A673 (cell line): ENCODE measurements at regions not wholly inside any gene's neighbourhood (a gene's known extent, or its start where the extent isn't known, plus 50 kb on each side); places are given as distances from the start of the nearest gene placed in this dataset.

Experiments
- EZH2 ChIP-seq: fragments of 200-600 bp; sonication (generic); IDR thresholded peaks from 2 replicates; pipeline ENCODE4 v1.6.1; 2017; ENCODE audit warnings: borderline replicate concordance, low read depth, mild to moderate bottlenecking, mixed read lengths, antibody characterized with exemption, low read length; ENCODE audit not compliant: poor library complexity, severe bottlenecking
- TF ChIP-seq, protein P1 (sequence below): fragments of 300-800, 200-600 bp; sonication (generic); conservative IDR thresholded peaks from 2 replicates; pipeline ENCODE4 v1.5.1; 2017; ENCODE audit warnings: low read depth, mild to moderate bottlenecking, antibody characterized with exemption, low read length, moderate library complexity, mixed read lengths

DNA sequence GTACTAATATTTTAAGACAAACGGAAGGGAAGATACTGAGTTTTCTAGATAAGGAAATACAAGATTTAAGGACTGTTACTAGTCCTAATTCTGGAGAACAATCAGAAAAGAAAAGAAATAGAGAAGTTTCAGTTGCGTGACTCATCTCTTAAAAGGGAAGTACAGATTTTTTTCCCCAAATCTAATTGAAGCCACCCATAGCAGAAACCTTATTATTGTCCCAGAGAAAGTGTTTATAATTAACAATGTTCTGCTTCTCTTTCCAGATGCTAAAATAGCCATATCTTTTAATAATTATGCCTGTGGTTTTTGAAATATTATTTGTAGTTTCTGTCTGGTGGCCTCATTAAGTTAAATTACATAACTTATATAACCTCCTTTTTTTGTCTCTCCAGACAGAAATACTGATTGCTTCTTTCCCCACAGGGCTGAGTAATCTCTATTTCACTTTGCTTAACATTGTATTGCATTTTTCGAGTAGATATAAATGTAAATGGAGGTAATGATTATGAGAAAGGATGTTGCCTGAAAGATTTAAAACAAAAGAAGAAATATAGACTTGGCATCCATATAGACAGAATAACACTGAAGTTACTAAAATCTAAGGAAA lies 240.7 kb upstream of the MBL2 start:
- TF ChIP-seq, protein P1, sequence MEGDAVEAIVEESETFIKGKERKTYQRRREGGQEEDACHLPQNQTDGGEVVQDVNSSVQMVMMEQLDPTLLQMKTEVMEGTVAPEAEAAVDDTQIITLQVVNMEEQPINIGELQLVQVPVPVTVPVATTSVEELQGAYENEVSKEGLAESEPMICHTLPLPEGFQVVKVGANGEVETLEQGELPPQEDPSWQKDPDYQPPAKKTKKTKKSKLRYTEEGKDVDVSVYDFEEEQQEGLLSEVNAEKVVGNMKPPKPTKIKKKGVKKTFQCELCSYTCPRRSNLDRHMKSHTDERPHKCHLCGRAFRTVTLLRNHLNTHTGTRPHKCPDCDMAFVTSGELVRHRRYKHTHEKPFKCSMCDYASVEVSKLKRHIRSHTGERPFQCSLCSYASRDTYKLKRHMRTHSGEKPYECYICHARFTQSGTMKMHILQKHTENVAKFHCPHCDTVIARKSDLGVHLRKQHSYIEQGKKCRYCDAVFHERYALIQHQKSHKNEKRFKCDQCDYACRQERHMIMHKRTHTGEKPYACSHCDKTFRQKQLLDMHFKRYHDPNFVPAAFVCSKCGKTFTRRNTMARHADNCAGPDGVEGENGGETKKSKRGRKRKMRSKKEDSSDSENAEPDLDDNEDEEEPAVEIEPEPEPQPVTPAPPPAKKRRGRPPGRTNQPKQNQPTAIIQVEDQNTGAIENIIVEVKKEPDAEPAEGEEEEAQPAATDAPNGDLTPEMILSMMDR, result no peak
- no peak for TF ChIP-seq EZH2
